Mucosa of descending colon (tissue), 3 donors: ENCODE measurements at regions not wholly inside any gene's neighbourhood (a gene's known extent, or its start where the extent isn't known, plus 50 kb on each side); places are given as distances from the start of the nearest gene placed in this dataset.

Source experiments
- ATAC-seq: fragments of 200-7000 bp; cut with Tn5 transposase; one replicate; pipeline ENCODE4 v1.9.1; 2020; ENCODE audit warnings: mild to moderate bottlenecking, moderate library complexity
- DNase-seq, 3 donors: peaks; one replicate each; pipeline ENCODE4 v3.0.0-alpha.2; 2020
- H3K36me3 ChIP-seq: fragments of 200-600 bp; one replicate; pipeline ENCODE4 v1.8.0; 2021; ENCODE audit warnings: low read depth, mild to moderate bottlenecking
- H3K4me1 ChIP-seq: fragments of 200-600 bp; one replicate; pipeline ENCODE4 v1.8.0; 2021; ENCODE audit warnings: low read depth, mild to moderate bottlenecking
- H3K4me3 ChIP-seq: fragments of 200-600 bp; one replicate; pipeline ENCODE4 v1.8.0; 2021; ENCODE audit warnings: mild to moderate bottlenecking
- H3K9me3 ChIP-seq: fragments of 200-600 bp; one replicate; pipeline ENCODE4 v1.8.0; 2021; ENCODE audit warnings: mild to moderate bottlenecking
- intact Hi-C, 2 donors: fragments of 100-400 bp; cut with DNase I in 1 of 2; cut with micrococcal nuclease in 1 of 2; formaldehyde crosslinking; loops; one replicate each; pipeline versions ENCODE4 v1.11.0 to v1.11.1; 2022; cut with DNase I, micrococcal nuclease
- TF ChIP-seq, protein P1 (sequence below): fragments of 200-600 bp; IDR thresholded peaks from one replicate; pipeline ENCODE4 v1.8.0; 2022; ENCODE audit warnings: antibody characterized with exemption, mild to moderate bottlenecking
- donor health status: DM: no; HTN: no; CAD: no; lungs with moderate emphysema.
- donor health status: DM: no; HTN: no; CAD: no.
- donor health status: DM: no; HTN: yes; CAD: no.

DNA sequence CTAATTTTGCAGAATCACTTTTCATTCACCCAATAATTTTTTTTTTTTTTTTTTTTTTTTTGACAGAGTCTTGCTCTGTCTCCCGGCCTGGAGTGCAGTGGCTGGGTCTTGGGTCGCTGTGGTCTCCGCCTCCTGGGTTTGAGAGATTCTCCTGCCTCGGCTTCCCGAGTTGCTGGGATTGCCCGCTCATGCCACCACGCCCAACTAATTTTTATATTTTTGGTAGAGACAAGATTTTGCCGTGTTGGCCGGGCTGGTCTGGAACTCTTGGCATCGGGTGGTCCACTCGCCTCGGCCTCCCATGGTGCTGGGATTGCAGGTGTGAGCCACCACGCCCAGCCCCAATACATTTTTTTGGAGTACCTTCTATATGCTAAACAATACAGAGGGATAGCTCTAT, 1120.0 kb upstream of the ATXN8OS start:
- Histone ChIP-seq H3K4me1 (no peaks in the 10 kb centered on the region), H3K9me3 (no peaks in the 10 kb centered on the region), H3K4me3 (no peak overlapping the region), H3K36me3 (no peaks in the 10 kb centered on the region)
- intact Hi-C loops: no loop called here
- ATAC-seq (no peak), DNase-seq (peak in 1 of 3 donors; percentile 34)
- TF ChIP-seq, protein P1, sequence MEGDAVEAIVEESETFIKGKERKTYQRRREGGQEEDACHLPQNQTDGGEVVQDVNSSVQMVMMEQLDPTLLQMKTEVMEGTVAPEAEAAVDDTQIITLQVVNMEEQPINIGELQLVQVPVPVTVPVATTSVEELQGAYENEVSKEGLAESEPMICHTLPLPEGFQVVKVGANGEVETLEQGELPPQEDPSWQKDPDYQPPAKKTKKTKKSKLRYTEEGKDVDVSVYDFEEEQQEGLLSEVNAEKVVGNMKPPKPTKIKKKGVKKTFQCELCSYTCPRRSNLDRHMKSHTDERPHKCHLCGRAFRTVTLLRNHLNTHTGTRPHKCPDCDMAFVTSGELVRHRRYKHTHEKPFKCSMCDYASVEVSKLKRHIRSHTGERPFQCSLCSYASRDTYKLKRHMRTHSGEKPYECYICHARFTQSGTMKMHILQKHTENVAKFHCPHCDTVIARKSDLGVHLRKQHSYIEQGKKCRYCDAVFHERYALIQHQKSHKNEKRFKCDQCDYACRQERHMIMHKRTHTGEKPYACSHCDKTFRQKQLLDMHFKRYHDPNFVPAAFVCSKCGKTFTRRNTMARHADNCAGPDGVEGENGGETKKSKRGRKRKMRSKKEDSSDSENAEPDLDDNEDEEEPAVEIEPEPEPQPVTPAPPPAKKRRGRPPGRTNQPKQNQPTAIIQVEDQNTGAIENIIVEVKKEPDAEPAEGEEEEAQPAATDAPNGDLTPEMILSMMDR: no peak

DNA sequence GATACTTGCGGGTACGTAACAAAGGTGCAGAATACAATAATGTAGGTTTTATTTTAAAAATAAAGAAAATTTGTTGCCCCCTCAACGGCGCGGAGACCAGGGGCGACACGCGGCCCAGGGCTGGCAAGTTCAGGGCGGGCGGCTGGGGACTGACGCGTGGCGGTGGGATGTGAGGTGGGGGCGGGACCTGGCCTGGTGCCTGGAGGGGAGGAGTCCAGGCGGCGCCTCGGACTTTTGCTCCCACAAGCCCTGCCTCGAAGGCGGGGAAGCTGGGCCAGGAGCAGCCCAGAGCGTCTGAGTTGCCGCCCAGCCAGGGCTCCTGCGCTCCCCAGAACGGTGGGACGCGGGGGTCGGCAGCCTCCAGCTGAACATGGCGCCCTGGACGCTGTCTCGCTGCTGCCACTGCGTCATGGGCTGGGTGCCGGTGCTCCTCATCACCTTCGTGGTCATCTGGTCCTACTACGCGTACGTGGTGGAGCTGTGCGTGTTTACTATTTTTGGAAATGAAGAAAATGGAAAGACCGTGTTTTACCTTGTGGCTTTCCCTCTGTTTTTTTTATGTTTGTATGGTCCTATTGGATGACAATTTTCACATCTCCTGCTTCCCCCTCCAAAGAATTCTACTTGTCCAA, 1122.8 kb upstream of the ATXN8OS start:
- no peaks in the 10 kb centered on the region for H3K4me1 ChIP-seq
- no peaks in the 10 kb centered on the region for H3K36me3 ChIP-seq
- intact Hi-C loops: no loop called here
- TF ChIP-seq, protein P1: no peak
- no peaks in the 10 kb centered on the region for H3K9me3 ChIP-seq
- H3K4me3 ChIP-seq: no peak overlapping the region
- no peak for ATAC-seq
- DNase-seq: peak in 1 of 3 donors; percentile 42

DNA sequence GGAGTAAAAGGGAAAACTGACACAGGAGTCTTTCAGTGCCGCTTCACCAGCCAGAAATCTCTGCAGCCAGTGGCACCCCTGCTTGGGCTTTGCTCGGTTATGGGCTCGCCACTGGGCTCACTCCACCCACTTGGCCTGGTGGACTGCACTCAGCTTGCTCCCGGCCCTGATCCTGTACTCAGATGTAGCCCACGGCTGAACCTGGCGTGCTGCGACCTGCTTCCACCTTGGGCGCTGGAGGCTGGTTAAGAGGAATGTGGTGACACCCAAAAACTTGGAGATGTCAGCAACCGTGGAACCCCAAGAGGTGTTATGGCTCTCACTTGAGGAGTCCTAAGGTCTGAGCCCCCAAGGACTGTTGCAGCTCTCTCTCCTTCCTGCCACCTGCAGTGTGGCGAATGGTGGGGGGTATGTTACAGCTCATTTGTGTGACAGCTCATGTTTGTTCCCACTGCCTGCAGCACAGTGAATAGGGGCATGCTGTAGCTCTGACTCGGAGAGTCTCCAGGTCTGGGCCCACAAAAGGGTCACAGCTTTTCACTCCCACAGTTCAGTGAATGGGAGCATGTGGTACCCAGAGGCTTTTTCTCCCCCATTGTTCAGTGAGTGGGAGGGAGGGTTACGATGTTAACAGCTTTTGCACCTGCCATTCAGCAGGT, 1124.5 kb upstream of the ATXN8OS start:
- Histone ChIP-seq H3K4me1 (no peaks in the 10 kb centered on the region), H3K9me3 (no peaks in the 10 kb centered on the region), H3K36me3 (no peaks in the 10 kb centered on the region), H3K4me3 (no peak overlapping the region)
- DNase-seq (peak in 1 of 3 donors; percentile 34), ATAC-seq (no peak)
- intact Hi-C loops: no loop called here
- TF ChIP-seq, protein P1: no peak

DNA sequence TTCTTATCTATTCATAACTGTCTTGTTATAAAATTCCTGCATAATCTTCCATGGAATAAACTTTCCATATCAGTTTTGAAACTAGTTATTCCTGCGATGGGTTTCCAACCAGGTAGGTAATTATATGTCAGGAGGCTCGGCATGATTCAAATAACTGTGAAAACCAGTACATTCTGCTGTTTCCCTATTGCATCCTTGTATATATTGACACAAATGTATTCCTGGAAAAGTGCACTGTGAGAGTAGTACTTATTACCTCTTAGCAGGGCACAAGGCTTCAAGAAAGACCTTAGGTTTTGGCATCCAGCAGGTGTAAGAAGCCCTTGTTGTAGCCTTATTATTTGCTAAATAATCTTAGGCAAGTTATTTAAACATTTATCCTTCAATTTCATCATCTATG, 1131.3 kb upstream of the ATXN8OS start:
- no peak overlapping the region for H3K4me3 ChIP-seq
- intact Hi-C loops: no loop called here
- TF ChIP-seq, protein P1: no peak
- H3K36me3 ChIP-seq: no peaks in the 10 kb centered on the region
- ATAC-seq (no peak), DNase-seq (no peak)
- H3K4me1 ChIP-seq: no peaks in the 10 kb centered on the region
- no peaks in the 10 kb centered on the region for H3K9me3 ChIP-seq

DNA sequence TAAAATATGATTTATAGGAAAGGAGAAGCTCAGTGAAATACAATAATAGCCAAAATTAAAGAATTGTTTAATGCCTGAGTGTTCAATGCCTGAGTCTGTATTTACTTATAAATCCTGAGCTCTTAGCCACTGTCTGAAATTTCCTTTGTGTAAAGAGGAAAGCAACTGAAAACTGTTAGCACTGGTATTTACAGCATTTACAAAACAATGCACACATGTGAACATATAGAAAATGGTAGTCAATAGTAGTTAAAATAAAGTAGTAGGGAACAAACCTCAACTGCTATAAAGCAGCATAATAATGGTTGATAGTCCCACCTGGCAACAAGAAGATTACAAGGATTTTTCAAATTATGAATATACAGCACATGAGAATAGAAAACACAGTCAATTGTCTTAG, 1137.1 kb upstream of the ATXN8OS start:
- intact Hi-C loops: no loop called here
- TF ChIP-seq, protein P1: no peak
- DNase-seq (no peak), ATAC-seq (no peak)
- Histone ChIP-seq H3K36me3 (no peaks in the 10 kb centered on the region), H3K9me3 (no peaks in the 10 kb centered on the region), H3K4me1 (no peaks in the 10 kb centered on the region), H3K4me3 (no peak overlapping the region)
